OCI-M1 (cell line): ENCODE measurements at regions not wholly inside any gene's neighbourhood (a gene's known extent, or its start where the extent isn't known, plus 50 kb on each side); places are given as distances from the start of the nearest gene placed in this dataset.
"Not testable (repeated sequence)": the region's sequence is repeated elsewhere in the genome, so short reads cannot be mapped to it uniquely, and the experiment has no call there.

ENCODE experiments used
- DNase-seq: peaks from one replicate; lab custom pipeline; 2025; lab: John Stamatoyannopoulos, UW

DNA sequence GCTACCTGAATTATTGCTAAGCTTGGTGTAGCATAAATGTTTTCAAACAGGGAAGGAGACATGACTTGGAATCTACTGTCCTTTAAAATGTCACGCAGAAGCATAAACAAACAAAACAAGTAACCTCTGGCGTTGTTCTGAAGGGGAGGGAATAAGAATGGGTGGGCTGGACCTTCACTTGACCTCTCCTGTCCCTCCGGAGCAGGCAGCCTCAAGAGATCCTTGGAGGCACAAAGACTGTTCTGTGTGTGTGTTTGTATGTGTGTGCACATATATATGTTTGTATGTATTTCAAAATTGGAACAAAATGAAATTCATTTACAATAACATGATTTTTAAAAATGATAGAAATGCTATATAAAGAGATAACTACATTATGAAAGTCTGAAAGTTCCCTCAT is 91.3 kb upstream of the DCLK2 start:
- no peak for DNase-seq

DNA sequence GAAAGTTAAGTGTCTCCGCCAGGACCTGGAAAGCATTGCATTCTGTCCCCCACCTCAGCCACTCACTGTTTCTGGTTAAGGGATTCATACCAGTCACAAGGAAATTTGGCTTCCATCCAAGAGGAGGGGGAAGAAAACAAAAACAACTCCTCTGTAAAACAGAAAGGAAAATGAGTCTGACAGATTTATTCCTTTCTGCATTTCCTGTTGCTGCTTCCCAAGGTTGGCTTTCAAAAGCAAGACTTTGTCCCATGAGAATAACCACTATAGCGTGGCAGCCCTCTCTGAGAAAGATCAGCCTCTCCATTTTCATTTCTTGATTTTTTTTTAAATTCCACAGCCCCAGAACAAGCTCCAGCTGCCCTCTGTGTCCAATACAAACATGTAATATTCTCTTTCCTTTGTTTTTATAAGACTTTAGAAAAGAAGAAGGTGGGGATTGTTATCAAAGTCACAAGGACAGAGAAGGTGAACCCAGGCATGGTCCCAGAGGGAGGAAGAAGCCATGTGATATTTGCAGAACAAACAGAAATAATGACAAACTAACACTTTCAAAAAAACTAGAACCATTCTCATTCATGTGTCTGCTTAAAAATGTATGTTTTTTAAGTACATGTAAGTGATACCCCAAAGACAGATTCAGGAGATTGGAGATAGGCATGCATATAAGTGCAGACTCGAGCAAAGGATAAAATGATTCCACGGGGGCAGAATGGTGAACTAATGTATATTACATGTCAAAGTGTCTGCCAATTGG is 90.7 kb upstream of the DCLK2 start:
- peak; percentile 46 for DNase-seq

DNA sequence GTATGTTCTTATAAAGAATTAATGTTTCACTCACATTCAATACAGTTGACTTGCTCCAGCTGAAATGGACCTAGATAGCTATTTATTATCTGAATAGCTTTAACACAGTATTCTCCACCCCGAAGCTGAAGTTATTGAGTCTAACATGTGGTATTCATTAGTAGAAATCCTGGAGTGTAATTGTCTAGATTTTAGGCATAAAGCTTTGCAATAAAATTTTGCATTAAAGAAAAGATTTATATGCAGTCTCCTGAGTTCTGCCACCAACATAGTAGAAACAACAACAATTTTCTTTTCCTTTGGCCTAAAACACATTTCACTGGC is 90.2 kb upstream of the DCLK2 start:
- no peak for DNase-seq

DNA sequence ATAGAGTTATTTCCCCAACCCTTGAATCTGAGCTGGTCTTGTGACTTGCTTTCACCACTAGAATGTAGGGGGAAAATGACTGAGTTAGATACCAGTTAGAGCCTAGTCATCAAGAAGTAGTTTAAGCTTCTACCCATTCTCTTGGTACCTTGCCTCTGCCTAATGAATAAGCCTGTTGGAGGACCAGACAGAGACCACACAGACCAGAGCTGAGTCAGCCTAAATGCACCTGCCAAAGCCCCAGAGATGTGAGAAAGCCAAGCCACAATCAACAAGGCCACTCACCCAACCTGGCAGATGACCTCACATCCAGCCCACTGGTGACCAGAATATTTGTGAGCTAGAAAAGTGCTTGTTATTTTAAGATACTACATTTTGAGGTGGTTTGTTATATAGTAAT is 85.2 kb upstream of the DCLK2 start:
- DNase-seq: no peak

DNA sequence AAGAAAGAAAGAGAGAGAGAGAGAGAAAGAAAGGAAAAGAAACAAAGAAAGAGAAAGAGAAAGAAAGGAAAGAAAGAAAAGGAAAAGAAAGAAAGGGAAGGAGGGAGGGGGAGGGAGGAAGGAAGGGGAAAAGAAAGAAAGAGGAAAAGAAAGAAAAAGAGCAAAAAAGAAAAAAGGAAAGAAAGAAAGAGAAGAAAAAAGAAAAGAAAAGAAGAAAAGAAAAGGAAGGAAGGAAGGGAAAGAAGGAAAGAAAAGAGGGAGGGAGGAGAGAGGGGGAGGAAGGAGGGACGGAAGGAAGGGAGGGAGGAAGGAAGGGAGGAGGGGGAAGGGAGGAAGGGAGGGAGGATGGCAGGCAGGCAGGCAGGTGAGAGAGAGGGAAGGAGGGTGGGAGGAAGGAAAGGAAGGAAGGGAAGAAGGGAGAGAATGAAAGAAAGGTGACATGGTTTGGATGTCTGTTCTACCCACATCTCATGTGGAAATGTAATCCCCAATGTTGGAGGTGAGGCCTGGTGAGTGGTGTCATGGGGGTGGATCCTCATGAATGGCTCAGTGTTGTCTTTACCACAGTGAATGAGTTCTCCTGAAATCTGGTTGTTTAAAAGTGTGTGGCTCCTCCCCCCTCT is 83.0 kb upstream of the DCLK2 start:
- DNase-seq: no peak

DNA sequence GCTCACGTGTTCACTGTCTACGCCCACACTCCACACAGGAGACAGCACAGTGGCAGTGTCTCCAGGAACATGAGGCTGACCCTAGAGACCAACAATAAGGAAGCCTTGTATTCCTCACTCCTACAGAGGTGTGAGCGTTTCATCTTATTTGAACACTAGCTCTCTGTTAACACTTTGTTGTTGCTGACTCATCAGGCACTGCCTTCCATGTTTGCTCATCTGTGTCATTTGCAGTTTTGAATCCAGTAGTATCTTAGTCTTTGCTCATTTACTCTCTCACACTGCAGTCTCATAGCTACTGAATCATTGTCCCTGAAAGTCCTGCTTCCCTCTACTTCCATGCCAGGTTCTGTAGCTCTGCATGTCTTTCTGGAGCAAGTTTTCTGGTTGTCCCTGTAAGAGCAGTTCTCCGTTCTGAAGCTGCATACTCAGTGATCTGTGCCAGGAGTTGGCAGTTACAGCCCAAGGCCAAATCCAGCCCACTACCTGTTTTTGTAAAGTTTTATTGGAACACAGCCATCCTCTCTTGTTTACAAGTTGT is 80.3 kb upstream of the DCLK2 start:
- DNase-seq: peak; percentile 53

DNA sequence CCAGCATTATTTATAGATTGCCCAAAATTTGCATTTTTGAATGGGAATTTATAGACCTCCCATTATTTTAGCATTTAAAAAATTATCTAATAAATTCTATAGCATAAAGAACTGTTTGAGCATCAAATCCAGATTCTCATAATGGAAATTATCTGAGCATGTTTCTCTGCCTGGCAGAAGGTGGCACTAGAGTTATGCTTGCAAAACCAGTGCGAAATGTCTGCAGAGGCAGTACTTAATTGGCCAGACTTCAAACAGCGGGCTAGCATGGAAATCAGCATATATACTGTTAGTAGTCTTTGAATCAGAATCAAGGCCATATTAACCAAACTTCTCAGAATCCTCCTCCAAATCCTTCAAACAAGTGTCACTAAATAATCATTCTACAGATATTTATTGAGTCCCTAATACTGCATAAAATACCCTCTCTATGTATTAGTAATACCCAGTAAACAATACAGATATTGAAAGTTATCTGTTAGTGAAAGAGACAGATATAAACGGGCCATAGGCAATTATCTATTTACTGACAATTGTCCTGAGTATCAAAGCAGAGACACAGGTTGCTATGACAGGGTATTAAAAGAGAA is 78.7 kb upstream of the DCLK2 start:
- DNase-seq: peak; percentile 70

DNA sequence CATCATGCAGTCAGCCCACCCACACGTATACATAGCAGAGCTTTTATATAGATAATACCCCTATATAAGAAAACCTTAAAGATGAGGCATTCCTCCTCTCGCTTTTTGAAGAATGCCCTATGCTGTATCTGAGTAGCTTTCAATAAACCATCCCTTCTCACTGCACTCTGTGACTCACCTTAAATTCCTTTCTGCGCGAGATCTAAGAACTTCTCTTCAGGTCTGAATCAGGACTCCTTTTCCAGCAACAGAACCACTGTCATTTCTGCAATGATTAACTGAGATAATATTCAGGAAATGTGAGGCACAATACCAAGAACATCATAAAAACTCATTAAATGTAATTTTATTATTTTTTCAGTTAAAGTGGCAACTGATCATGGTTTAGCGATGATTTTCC is 76.4 kb upstream of the DCLK2 start:
- no peak for DNase-seq

DNA sequence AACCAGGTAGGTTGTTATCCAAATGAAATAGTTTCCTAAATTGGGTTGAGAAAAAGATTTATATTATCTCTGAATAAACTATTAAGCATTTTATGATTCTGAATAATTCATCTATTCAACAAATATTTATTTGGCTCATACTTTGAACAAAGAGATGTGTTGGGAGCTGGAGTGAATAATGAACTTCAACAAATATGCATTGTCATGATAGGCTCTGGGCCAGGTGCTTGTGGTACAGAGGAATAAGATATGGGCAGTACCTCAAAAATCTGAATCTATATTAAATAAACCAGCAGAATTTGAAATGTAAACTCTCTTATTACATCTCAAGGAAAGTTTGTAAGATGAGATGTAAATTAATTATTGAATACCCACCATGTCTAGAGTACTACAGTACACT is 75.7 kb upstream of the DCLK2 start:
- peak; percentile 32 for DNase-seq

DNA sequence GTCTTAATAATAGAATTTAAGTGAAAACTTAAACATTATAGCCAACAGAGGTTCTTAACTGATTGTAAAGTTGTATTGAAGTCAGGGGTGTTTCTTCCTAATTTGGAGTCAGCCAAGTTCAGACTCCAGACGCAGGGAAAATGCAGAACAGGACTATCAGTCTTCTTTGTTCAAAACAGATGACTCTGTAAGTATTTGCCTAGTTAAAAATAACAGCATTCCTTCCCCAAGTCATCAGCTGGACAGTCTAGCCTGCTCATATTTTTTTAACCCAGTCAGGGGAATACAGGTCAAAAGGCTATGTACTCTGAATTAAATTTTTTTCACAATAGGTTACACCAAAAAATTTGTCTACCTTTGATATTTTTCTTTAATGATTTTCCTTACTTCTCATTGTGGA is 73.8 kb upstream of the DCLK2 start:
- no peak for DNase-seq

DNA sequence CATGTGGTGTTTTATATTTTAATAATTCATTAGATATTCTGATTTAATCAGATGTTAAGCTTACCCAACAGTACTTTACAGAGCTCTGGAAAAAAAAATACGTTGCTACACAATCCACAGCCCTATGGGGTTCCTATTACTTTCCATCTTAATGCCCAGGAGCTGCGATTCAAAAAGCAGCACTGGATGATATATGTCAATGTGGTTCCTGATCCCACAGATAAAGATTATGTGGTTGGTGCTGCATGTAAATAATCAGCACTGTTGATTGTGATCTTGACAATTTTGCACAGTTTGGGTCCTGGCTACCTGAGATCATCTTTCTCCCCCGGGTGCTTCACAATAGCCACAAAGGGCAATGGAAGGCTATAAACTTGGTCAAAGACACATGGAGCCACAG is 72.7 kb upstream of the DCLK2 start:
- no peak for DNase-seq

DNA sequence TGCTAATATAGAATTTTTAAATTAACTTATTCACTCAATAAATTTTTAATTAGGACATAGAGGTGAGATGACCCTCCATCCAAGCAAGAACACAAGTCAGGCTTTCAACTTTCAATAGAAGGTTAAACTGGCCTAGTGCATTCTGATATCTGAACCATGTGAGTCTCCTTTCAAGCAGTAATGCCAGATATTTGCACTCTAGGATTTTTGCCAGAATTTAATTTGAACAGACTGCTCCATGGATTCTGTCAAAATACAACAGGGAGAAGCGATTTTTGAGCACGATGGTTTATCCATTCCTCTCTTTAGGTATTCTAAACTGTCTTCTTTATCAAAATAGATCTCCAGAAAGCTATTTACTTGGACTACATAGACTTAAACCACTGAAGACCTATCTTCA is 72.0 kb upstream of the DCLK2 start:
- DNase-seq: no peak

DNA sequence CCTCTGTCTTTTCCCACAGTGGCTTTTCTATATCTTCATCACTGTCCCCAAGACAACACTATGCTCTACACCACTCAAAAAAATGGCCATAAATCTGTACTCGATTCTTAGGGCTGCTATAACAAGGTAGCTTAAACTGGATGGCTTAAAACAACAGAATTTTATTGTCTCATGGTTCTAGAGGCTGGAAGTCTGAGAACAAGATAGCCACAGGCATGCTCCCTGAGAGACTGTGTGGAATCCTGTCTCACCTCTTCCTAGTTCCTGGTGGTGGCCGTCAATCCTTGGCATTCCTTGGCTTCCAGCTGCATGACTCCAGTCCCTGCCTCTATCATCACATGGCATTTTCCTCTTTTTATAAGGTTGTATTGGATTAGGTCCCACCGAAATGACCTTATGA is 70.7 kb upstream of the DCLK2 start:
- no peak for DNase-seq

DNA sequence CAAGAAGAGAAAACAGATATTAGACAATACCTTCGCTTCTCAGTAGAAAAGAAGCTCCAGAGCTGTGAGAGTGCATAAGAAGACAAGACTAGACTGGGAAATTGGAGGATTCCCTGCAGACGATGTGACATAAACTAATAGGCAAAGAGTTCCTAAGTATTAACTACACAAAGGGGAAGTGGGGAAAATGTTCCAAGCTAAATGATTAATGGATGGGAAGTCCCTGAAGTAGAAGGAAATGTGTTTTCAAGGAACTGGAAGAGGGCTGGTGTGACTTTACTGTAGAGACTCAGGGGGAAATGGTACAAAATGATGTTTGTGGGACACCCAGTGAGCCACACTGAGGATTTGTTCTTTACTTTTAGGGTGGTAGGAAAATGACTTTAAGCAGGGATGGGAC is 69.7 kb upstream of the DCLK2 start:
- DNase-seq: no peak

DNA sequence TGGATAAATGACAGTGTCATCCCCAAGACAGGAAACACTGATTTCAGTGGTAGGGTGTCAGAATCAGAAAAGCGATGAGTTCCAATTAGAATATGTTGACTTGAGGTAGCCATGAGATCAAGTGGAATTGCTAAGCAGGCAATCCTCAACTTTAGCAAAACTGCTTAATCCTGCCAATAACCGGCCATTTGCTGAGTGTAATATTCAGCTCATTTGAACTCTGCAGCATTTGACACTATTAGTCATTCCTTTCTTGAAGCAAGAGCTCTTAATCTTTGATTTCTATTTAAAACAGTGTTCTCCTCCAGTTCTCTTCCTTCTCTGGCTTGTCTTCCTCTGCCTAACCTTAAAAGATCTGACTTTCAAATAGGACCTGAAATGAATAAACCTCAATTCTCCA is 68.7 kb upstream of the DCLK2 start:
- no peak for DNase-seq

DNA sequence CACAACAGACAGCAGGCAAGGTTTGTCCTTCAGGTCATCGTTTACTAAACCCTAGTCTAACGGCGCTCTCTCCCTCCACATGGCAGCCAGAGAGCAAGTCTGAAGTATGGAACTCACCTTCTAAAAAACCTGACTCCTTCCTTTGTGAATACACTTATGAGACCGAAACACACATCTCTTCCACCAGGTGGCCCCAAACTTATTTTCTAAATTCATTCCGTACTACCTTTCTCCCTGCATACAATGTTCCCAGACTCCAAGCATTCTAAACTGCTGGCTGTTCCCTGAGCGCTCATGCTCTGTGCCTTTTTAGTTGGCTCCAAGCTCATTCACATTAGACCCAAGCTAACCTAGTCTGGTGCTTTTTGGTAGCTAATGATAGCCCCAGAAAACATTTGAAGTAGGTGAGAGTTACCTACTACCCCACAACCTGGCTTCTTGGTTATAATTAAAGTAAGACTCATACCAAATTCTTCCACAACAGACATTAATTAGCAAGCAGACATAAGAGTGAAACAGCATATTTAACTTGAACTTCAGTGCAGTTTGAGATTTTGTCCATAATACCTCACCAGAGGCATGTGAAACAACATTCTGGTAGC is 67.6 kb upstream of the DCLK2 start:
- DNase-seq: peak; percentile 73

DNA sequence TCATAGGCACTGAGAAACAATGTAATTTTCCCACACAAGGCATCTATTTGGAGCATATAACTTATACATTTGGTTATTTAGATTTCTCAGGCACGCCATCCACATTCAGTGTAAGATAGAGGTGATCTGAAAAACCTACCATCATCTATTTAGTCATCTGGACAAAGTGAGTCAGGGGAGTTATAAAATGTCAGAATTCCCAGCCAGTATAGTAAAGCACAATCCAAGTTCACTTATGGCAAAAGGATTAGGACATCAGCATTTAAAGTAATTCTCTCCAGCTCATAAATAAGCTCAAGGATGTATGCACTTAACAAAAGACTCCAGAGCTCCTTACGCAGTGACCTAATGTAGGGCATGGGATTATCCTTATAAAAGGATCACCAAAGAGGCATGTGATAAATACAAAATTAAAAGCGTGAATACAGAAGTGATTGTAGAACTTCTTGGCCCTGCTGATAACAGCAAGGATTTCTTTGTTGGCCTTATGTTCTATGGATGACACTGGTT is 65.3 kb upstream of the DCLK2 start:
- no peak for DNase-seq

DNA sequence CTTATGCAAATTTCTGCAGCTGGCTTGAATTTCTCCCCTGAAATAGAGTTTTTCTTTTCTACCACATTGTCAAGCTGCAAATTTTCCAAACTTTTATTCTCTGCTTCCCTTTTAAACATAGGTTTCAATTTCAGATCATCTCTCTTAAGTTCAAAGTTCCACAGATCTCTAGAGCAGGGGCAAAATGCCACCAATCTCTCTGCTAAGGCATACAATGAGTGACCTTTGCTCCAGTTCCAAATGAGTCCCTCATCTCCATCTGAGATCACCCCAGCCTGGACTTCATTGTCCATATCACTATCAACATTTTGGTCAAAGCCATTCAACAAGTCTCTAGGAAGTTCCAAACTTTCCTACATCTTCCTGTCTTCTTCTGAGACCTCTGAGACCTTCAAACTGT is 62.3 kb upstream of the DCLK2 start:
- not testable (repeated sequence) for DNase-seq

DNA sequence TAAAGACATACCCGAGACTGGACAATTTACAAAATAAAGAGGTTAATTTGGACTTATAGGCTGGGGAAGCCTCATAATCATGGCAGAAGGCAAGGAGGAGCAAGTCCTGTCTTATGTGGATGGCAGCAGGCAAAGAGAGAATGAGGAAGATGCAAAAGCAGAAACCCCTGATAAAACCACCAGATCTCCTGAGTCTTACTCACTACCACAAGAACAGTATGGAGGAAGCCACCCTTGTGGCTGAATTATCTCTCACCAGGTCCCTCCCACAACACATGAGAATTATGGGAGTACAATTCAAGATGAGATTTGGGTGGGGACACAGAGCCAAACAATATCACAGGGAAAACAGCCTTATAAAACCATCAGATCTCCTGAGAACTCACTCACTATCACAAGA is 61.6 kb upstream of the DCLK2 start:
- DNase-seq: peak; percentile 62

DNA sequence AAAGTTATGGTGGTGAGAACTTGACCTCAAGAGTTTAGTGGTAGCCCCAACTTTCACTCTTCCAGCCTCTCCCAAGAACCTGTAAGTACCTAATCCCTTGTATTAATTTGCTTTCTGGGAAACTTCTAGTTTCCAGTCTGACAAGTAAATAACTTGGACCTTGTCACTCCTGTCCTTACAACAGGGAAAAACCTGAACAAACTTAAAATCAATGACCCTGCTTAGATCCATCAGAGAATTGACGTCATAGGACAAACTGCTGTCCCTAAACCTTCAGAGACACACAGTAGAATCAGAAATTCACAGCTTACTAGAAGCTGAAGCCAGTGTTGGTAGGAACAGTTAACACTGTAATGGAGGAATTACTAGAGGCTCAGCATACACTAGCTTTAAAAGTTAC is 60.0 kb upstream of the DCLK2 start:
- DNase-seq: no peak

DNA sequence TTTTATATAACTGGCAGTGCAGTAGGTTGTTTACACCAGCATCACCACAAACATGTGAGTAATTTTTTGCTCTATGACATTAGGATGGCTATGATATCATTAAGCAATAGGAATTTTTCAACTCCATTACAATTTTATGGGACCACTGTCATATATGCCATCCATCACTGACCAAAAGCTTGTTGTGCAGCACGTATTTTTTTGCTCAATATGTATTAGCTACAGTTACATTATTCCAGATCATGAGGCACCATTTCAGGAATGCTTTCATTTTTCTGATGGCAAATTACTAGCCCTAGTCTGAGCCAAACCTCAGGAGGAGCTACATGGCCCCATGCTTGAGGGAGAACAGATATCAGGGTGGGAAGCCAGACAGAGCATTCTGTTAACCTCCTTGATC is 56.8 kb upstream of the DCLK2 start:
- no peak for DNase-seq

DNA sequence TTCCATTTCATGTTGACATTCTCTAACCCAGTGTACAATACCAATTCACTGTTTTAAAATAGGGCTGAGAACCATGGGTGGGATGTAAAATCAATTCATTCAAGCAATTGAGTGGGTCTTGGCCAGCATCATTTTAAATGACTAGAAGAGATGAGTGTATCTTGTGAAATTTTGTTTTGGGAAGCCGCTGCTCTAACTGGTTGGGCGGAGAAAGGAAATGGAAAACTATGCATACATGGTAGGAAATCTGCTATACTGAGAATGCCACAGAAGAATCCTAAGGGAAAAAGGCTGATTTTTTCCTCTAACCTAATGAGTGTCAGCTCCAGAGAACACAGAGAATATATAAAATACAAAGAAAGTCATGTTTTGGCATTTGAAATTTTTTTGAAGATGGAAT is 54.8 kb upstream of the DCLK2 start:
- no peak for DNase-seq

DNA sequence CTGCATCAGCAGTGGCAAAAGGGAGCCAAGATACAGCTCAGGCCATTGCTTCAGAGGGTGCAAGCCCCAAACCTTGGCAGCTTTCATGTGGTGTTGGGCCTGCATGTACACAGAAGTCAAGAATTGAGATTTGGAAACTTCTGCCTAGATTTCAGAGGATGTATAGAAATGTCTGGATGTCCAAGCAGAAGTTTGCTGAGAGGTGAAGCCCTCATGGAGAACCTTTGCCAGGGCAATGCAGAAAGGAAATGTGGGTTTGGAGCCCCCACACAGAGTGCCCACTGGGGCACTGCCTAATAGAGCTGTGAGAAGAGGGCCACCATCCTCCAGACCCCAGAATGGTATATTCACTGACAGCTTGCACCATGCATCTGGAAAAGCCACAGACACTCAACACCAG is 51.3 kb upstream of the DCLK2 start:
- DNase-seq: not testable (repeated sequence)
